B cell (primary cell): ENCODE measurements at regions not wholly inside any gene's neighbourhood (a gene's known extent, or its start where the extent isn't known, plus 50 kb on each side); places are given as distances from the start of the nearest gene placed in this dataset.

Experiments used
- ATAC-seq: fragments of 200-7000 bp; cut with Tn5 transposase; one replicate; pipeline ENCODE4 v1.10.0; 2021; ENCODE audit warnings: low read depth, mild to moderate bottlenecking, moderate number of reproducible peaks, moderate library complexity
- CTCF ChIA-PET: fragments of 350-600 bp; sonication (Branson Sonifier 250); formaldehyde crosslinking; loops from one replicate; lab custom pipeline; 2021; ENCODE audit warnings: antibody characterized with exemption, inconsistent platforms; lab: Charles Lee
- POLR2A ChIA-PET: fragments of 350-600 bp; sonication (Branson Sonifier 250); formaldehyde crosslinking; loops from one replicate; lab custom pipeline; 2021; ENCODE audit warnings: antibody characterized with exemption; lab: Charles Lee
- DNase-seq: peaks from one replicate; pipeline ENCODE4 v3.0.0; 2013
- H2AFZ ChIP-seq: 2 replicates; pipeline ENCODE4 v1.6.1; 2012; ENCODE audit warnings: mild to moderate bottlenecking, low read depth, low read length; ENCODE audit not compliant: insufficient read depth, poor library complexity, severe bottlenecking
- H3K27ac ChIP-seq, 2 donors: 1 replicate in 1 of 2; 2 replicates in 1 of 2; pipeline ENCODE4 v1.5.1; 2012 to 2013; ENCODE audit warnings: low read length in 2 of 2, mild to moderate bottlenecking in 2 of 2, moderate library complexity in 1 of 2
- H3K27me3 ChIP-seq, 4 experiments: fragments of 200-600 bp in 1 of 4; sonication (generic) in 1 of 4; replicated peaks in 1 of 4; 1 replicate in 2 of 4; 2 replicates in 2 of 4; pipeline versions ENCODE4 v1.6.1 to v1.7.0; 2013 to 2016; ENCODE audit warnings: low read length in 3 of 4, mild to moderate bottlenecking in 2 of 4, mixed read lengths in 1 of 4, moderate library complexity in 1 of 4; ENCODE audit not compliant: insufficient read depth in 4 of 4, control insufficient read depth in 3 of 4; ENCODE audit errors: control extremely low read depth in 1 of 4
- H3K36me3 ChIP-seq, 2 experiments: replicated peaks in 1 of 2; 1 replicate in 1 of 2; 2 replicates in 1 of 2; pipeline versions ENCODE4 v1.6.1 to v1.7.1; 2013; ENCODE audit warnings: low read length in 1 of 2; ENCODE audit not compliant: insufficient read depth in 2 of 2, control insufficient read depth in 1 of 2; ENCODE audit errors: control extremely low read depth in 1 of 2, extremely low read depth in 1 of 2
- H3K4me1 ChIP-seq, 2 donors: fragments of 200-600 bp in 1 of 2; sonication (generic) in 1 of 2; 1 replicate in 1 of 2; 2 replicates in 1 of 2; pipeline versions ENCODE4 v1.5.1 to v1.6.1; 2013 to 2017; ENCODE audit warnings: low read length in 2 of 2; ENCODE audit not compliant: control insufficient read depth in 2 of 2, insufficient read depth in 2 of 2
- H3K4me2 ChIP-seq: replicated peaks from 2 replicates; pipeline ENCODE3; 2012; ENCODE audit warnings: mild to moderate bottlenecking, low read depth, low read length; ENCODE audit not compliant: poor library complexity, severe bottlenecking
- H3K4me3 ChIP-seq, 5 experiments: fragments of 200-600 bp in 1 of 5; sonication (generic) in 1 of 5; 1 replicate in 3 of 5; 2 replicates in 2 of 5; pipeline versions ENCODE4 v1.5.1 to v1.7.0; 2011 to 2016; ENCODE audit warnings: low read length in 4 of 5, mild to moderate bottlenecking in 4 of 5, low read depth in 2 of 5, control low read depth in 1 of 5, moderate library complexity in 1 of 5; ENCODE audit not compliant: insufficient read depth in 1 of 5; ENCODE audit errors: control extremely low read depth in 1 of 5, extremely low read depth in 1 of 5
- H3K79me2 ChIP-seq: fragments of 200-600 bp; sonication (generic); one replicate; pipeline ENCODE4 v1.6.0; 2016; ENCODE audit warnings: low read length; ENCODE audit not compliant: control insufficient read depth, insufficient read depth
- H3K9ac ChIP-seq: fragments of 200-600 bp; sonication (generic); 2 replicates; pipeline ENCODE4 v1.6.1; 2017; ENCODE audit warnings: mild to moderate bottlenecking, low read length, moderate library complexity
- H3K9me3 ChIP-seq, 3 donors: one replicate each; pipeline versions ENCODE4 v1.6.1 to v1.7.1; 2013; ENCODE audit warnings: low read length in 2 of 3; ENCODE audit not compliant: control insufficient read depth in 2 of 3, insufficient read depth in 1 of 3; ENCODE audit errors: control extremely low read depth in 1 of 3
- H4K20me1 ChIP-seq: 2 replicates; pipeline ENCODE4 v1.6.0; 2012; ENCODE audit warnings: mild to moderate bottlenecking, low read length; ENCODE audit not compliant: insufficient read depth, control insufficient read depth, poor library complexity, severe bottlenecking
- H3K27ac Mint-ChIP-seq: one replicate; pipeline ENCODE4 v1.8.0; 2021; ENCODE audit warnings: mixed read lengths
- H3K27me3 Mint-ChIP-seq: one replicate; pipeline ENCODE4 v1.8.0; 2021; ENCODE audit warnings: mixed read lengths
- H3K4me1 Mint-ChIP-seq: one replicate; pipeline ENCODE4 v1.8.0; 2021; ENCODE audit warnings: mixed read lengths
- H3K4me3 Mint-ChIP-seq: one replicate; pipeline ENCODE4 v1.8.0; 2021; ENCODE audit warnings: mixed read lengths
- H3K9me3 Mint-ChIP-seq: one replicate; pipeline ENCODE4 v1.8.0; 2022; ENCODE audit warnings: mixed read lengths; ENCODE audit not compliant: insufficient read depth
- CTCF ChIP-seq: fragments of 200-600 bp; IDR thresholded peaks from one replicate; pipeline ENCODE4 v1.8.0; 2022; ENCODE audit warnings: antibody characterized with exemption, mild to moderate bottlenecking
- EZH2 ChIP-seq: IDR thresholded peaks from 2 replicates; pipeline ENCODE4 v1.6.1; 2012; ENCODE audit warnings: borderline replicate concordance, low read depth, mild to moderate bottlenecking, moderate library complexity, low read length; ENCODE audit not compliant: insufficient read depth, poor library complexity, severe bottlenecking
- WGBS: methylation state at CpG from one replicate; pipeline ENCODE4 v1.1.5; 2013; ENCODE audit warnings: missing lambda C conversion rate; ENCODE audit not compliant: insufficient coverage; 5-methylcytosine and 5-hydroxymethylcytosine counted together
- intact Hi-C: fragments of 100-400 bp; cut with micrococcal nuclease; formaldehyde crosslinking; loops from one replicate; pipeline ENCODE4 v1.10.0; 2022

DNA sequence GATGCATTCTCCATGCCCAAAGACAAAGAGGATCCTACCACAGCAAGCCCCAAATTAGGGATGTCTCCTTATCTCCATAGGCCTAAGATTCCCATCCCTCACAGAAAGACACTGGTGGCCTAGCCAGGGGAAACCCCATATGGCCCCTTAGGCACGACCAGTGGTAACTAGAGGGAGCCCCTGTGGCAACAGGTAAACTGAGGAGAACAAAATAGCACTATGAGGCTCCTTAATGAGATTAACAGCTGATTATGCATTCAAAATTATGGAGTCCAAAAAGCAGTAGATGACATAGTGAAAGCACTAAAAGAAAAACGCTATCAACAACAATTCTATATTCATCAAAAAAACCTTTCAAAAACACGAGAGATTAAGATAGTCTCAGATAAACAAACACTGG, 234.0 kb downstream of the DIRAS2 start:
- no peak overlapping the region for H3K4me2 ChIP-seq
- H3K9me3 Mint-ChIP-seq, result peaks cover 8% of the 10 kb centered on the region
- ChIA-PET POLR2A (interaction anchor here (0.6 kb wide), 1 partner anchor 712 kb away, joined by 7 read pairs; no protein-coding TSS in a partner anchor), CTCF (no interaction called here)
- H3K4me3 ChIP-seq, result no peak overlapping the region
- intact Hi-C loops, result no loop called here
- peaks cover 22% of the 10 kb centered on the region for H3K27me3 Mint-ChIP-seq
- peaks cover 0 to 2% (median 0%) of the 10 kb centered on the region in 4 experiments for H3K27me3 ChIP-seq
- DNase-seq (no peak), ATAC-seq (no peak)
- no peak for TF ChIP-seq EZH2
- no peak for TF ChIP-seq CTCF
- H3K27ac Mint-ChIP-seq, result no peak overlapping the region
- no peaks in the 10 kb centered on the region for H3K79me2 ChIP-seq
- no peak overlapping the region for H3K27ac ChIP-seq
- H3K4me1 ChIP-seq, result no peaks in the 10 kb centered on the region
- no peak overlapping the region for H2AFZ ChIP-seq
- no peaks in the 10 kb centered on the region for H3K4me1 Mint-ChIP-seq
- no CpG with 5 or more reads among the region's 3 CpGs for WGBS
- peaks cover 0 to 9% (median 8%) of the 10 kb centered on the region in 3 donors for H3K9me3 ChIP-seq
- no peaks in the 10 kb centered on the region for H3K36me3 ChIP-seq
- no peaks in the 10 kb centered on the region for H4K20me1 ChIP-seq
- no peak overlapping the region for H3K9ac ChIP-seq
- no peak overlapping the region for H3K4me3 Mint-ChIP-seq

DNA sequence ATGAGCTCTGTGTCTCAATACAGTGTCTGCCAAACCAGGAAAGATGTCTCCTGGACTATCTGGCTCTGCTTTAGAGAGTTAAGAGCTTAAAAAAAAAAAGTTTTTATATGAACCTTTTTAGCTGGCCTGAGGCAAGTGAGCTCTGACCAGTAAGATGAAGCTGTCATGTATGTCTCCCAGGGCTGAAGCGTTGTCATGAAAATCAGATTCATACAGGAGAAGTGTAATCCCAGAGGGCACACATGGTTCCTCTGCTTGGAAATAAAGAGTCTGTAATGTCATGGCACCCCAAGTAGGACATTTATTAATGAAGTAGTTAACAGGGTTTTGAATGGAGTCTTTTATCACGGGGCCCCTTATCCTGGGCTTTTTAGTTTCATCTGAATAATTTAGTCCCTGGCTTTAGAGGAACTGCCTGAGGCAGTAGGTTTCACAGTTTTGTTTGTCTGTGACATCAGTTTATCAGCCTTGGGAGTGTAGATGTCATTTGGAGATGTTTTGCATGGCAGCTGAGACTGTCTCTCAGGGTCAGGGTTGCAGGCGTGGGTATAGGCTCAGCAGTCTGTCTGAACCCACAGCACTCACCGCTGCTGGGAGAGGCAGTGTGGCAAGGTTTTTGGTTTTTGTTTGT, 223.3 kb downstream of the DIRAS2 start:
- Mint-ChIP-seq H3K9me3 (no peaks in the 10 kb centered on the region), H3K27me3 (peaks cover 3% of the 10 kb centered on the region)
- WGBS, result 65% methylated on average over 4 of the region's 4 CpGs

More for the DNA sequence above, 223.3 kb downstream of the DIRAS2 start:
- Histone ChIP-seq H2AFZ (no peak overlapping the region), H3K4me1 (no peaks in the 10 kb centered on the region), H3K79me2 (no peaks in the 10 kb centered on the region), H3K27ac (no peak overlapping the region), H3K9me3 (no peaks in the 10 kb centered on the region), H4K20me1 (no peaks in the 10 kb centered on the region), H3K27me3 (no peaks in the 10 kb centered on the region), H3K36me3 (no peaks in the 10 kb centered on the region), H3K4me3 (no peak overlapping the region), H3K9ac (no peak overlapping the region), H3K4me2 (no peak overlapping the region)
- no peaks in the 10 kb centered on the region for H3K4me1 Mint-ChIP-seq
- ChIA-PET POLR2A (no interaction called here), CTCF (no interaction called here)
- intact Hi-C loops, result no loop called here
- no peak overlapping the region for H3K27ac Mint-ChIP-seq
- no peak for DNase-seq
- H3K4me3 Mint-ChIP-seq, result no peak overlapping the region
- no peak for TF ChIP-seq CTCF
- TF ChIP-seq EZH2, result no peak
- no peak for ATAC-seq
